ENCODE measurements at regions not wholly inside any gene's neighbourhood (a gene's known extent, or its start where the extent isn't known, plus 50 kb on each side); places are given as distances from the start of the nearest gene placed in this dataset.

GRCh38 chr18:55751476-55751875 is 163.5 kb upstream of the TCF4 start:
- no peak for TF ChIP-seq CTCF (IDR thresholded peaks at IDR 0.05)
- TF ChIP-seq POLR2A (IDR thresholded peaks at IDR 0.05): no peak
